ENCODE measurements at regions not wholly inside any gene's neighbourhood (a gene's known extent, or its start where the extent isn't known, plus 50 kb on each side); places are given as distances from the start of the nearest gene placed in this dataset.

DNA sequence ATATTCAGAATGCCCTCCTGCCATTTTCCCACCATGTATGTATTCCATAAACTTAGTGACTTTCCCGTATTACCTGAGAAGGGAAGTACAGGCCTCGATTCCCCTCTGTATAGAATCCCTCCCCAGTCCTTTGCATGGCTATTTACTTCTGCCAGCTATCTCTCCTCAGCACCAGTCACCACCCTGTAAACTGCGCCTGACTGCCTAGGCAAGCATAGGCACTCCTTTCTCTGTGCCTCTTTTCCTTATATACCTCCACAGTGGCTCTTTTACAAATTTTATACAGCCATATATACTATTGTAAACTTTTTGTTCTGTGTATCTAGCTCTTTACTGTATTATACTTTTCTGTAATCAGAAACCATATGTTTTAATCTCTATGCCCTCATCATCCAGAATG, 130.9 kb upstream of the TET2 start:
- H3K4me3 ChIP-seq = no peak overlapping the region
- in situ Hi-C loops (cut with MboI; ENCODE audit: low pct_unique_long_range_greater_than_20kb in 2 of 9, low sequenced_read_pairs in 9 of 9, unreplicated experiment in 9 of 9) = no loop called here
- 0 to 100% (median 79%) methylated on average over 2 to 3 of the region's 3 CpGs; no CpG with 5 or more reads in 1 of the 10 experiments for WGBS, 10 experiments
- no peak overlapping the region for H3K27ac ChIP-seq
- H3K4me1 ChIP-seq (replicated peaks in 1 of 2) = no peaks in the 10 kb centered on the region
- ATAC-seq (replicated peaks in 6 of 8) = no peak

DNA sequence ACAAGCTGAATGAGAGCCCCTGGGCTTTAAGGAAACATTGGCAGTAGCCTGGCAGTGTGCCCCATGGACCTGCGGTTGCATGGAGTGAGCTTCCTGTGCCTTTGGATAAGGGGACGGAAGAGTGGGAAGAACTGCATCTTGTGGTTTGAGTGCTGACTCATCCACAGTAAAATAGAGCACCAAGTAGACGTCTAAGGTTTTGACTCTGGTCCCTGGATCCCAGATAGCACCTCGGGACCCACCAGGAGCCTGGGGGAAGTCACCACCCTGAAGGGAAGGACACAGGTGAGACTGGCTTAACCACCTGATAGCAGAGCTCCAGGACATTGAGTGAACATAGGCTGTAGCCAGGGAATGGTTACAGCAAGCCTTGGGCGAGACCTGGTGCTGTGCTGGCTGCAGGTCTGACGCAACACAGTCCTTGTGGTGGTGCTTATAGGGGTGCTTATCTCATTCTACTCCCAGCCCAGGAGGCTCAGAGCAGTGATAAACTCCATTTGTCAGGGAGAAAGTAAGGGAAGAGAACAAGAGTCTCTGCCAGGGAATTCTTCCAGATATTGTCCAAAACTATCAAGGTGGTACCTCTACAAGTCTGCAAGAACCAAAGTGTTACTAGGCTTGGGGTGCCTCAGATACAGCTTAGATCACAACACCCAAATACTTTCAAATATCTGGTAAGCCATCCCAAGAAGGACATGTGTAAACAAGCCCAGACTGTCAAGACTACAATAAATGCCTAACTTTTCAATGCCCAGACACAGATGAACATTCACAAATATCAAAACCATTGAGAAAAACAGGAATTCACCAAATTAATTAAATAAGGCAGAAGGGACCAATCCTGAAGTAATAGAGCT, 123.6 kb upstream of the TET2 start:
- no peaks in the 10 kb centered on the region for H3K4me1 ChIP-seq (replicated peaks in 1 of 2)
- 0 to 100% (median 50%) methylated on average over 1 to 3 of the region's 6 CpGs; no CpG with 5 or more reads in 4 of the 10 experiments for WGBS, 10 experiments
- H3K4me3 ChIP-seq = no peak overlapping the region
- peak in 2 of 8 experiments; percentile 46 to 73 for ATAC-seq (replicated peaks in 6 of 8)
- in situ Hi-C loops (cut with MboI; ENCODE audit: low pct_unique_long_range_greater_than_20kb in 2 of 9, low sequenced_read_pairs in 9 of 9, unreplicated experiment in 9 of 9) = no loop called here
- no peak overlapping the region for H3K27ac ChIP-seq

DNA sequence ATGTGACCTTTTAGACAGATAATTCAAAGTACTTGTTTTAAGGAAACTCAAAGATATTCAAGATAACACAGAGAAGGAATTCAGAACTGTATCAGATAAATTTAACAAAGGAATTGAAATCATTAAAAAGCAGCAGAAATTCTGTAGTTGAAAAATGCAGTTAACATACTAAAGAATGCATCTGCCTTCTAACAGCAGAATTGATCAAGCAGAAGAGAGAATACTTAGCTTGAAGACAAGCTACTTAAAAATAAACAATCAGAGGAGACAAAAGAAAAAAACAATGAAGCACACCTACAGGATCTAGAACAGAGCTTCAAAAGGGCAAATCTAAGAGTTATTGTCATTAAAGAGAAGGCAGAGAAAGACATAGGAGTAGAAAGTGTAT, 123.0 kb upstream of the TET2 start:
- Histone ChIP-seq H3K27ac (no peak overlapping the region), H3K4me1 (replicated peaks in 1 of 2) (no peaks in the 10 kb centered on the region), H3K4me3 (no peak overlapping the region)
- ATAC-seq (replicated peaks in 6 of 8) = no peak
- in situ Hi-C loops (cut with MboI; ENCODE audit: low pct_unique_long_range_greater_than_20kb in 2 of 9, low sequenced_read_pairs in 9 of 9, unreplicated experiment in 9 of 9) = no loop called here

DNA sequence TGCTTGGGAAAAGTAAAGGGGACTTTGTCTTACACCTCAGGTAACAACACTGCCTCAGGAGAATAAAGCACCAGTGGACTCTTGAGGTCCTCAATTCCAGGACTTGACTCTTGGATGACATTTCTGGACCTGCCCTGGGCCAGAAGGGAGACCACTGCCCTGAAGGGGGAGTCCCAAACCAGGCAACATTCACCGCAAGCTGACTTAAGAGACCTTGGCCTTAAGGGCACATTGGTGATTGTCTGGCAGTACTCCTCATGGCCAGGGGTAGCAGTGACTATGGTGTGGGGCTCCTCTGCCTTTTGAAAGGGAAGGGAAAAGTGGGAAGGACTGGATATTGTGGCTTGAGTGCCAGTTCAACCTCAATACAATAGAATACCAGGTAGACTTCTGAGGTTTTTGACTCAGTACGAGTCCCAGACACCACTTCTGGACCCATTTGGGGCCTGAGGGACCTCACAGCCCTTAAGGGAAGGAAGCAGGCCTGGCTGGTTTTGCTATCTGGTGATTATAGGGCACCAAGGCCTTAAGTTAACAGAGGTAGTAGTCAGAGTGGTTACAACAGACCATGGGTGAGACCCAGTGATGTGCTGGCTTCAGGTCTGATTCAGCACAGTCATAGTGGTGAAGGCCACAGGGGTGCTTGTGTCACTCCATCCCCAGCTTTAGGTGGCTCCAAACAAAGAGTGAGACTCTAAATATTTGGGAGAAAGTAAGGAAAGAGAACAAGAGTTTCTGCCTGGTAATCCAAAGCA, 121.2 kb upstream of the TET2 start:
- H3K27ac ChIP-seq = no peak overlapping the region
- H3K4me3 ChIP-seq = no peak overlapping the region
- H3K4me1 ChIP-seq (replicated peaks in 1 of 2) = no peaks in the 10 kb centered on the region
- WGBS, 10 experiments = 20 to 83% (median 50%) methylated on average over 1 to 2 of the region's 2 CpGs; no CpG with 5 or more reads in 5 of the 10 experiments
- in situ Hi-C loops (cut with MboI; ENCODE audit: low pct_unique_long_range_greater_than_20kb in 2 of 9, low sequenced_read_pairs in 9 of 9, unreplicated experiment in 9 of 9) = no loop called here
- no peak for ATAC-seq (replicated peaks in 6 of 8)

DNA sequence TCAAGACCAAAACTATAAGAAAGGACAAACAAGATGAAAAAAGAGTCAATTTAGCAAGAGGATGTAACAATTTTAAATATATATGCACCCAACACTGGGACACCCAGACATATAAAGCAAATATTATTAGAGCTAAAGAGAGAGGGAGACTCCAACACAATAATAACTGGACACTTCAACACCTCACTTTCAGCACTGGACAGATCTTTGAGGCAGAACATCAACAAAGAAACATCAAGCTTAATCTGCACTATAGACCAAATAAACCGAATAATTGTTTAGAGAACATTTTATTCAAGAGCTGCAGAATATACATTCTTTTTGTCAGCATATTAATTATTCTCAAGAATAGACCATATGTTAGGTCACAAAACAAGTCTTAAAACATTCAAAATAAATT, 109.7 kb upstream of the TET2 start:
- Histone ChIP-seq H3K4me1 (replicated peaks in 1 of 2) (no peaks in the 10 kb centered on the region), H3K4me3 (no peak overlapping the region), H3K27ac (no peak overlapping the region)
- in situ Hi-C loops (cut with MboI; ENCODE audit: low pct_unique_long_range_greater_than_20kb in 2 of 9, low sequenced_read_pairs in 9 of 9, unreplicated experiment in 9 of 9) = no loop called here
- WGBS, 10 experiments = 0 to 100% (median 84%) methylated on average over 1 of the region's 1 CpG; no CpG with 5 or more reads in 2 of the 10 experiments
- ATAC-seq (replicated peaks in 6 of 8) = no peak

DNA sequence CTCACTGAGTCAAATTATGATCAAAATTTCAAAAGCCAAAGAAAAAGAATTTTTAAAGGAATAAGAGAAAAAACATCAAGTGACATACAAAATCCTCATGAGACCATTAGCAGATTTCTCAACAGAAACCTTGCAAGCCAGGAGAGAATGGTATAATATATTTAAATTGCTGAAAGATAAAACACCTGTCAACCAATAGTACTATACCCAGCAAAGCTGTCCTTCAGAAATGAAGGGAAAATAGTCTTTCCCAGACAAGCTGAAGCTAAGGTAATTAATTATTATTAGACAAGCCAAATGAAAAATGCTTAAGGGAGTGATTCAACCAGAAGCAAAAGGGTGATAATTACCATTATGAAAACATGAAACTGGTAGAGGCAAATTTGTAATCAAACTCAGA, 104.2 kb upstream of the TET2 start:
- in situ Hi-C loops (cut with MboI; ENCODE audit: low pct_unique_long_range_greater_than_20kb in 2 of 9, low sequenced_read_pairs in 9 of 9, unreplicated experiment in 9 of 9) = no loop called here
- Histone ChIP-seq H3K4me3 (no peak overlapping the region), H3K4me1 (replicated peaks in 1 of 2) (no peaks in the 10 kb centered on the region), H3K27ac (no peak overlapping the region)
- ATAC-seq (replicated peaks in 6 of 8) = no peak

DNA sequence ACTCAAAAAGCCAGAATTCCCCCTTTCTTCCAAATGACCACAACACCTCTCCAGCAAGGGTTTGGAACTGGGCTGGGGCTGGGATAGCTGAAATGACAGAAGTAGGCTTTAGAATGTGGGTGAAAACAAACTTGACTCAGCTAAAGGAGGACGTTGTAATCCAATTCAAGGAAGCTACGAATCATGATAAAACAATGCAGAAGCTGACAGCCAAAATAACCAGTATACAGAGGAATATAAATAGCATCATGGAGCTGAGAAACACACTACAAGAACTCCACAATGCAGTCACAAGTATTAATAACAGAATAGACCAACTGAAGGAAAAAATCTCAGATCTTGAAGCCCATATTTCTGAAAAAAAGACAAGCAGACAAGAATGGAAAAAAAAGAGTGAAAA, 95.8 kb upstream of the TET2 start:
- in situ Hi-C loops (cut with MboI; ENCODE audit: low pct_unique_long_range_greater_than_20kb in 2 of 9, low sequenced_read_pairs in 9 of 9, unreplicated experiment in 9 of 9) = no loop called here
- no peak for ATAC-seq (replicated peaks in 6 of 8)
- Histone ChIP-seq H3K4me1 (replicated peaks in 1 of 2) (no peaks in the 10 kb centered on the region), H3K4me3 (no peak overlapping the region), H3K27ac (no peak overlapping the region)
- WGBS, 10 experiments = 0 to 83% (median 52%) methylated on average over 1 to 2 of the region's 2 CpGs; no CpG with 5 or more reads in 2 of the 10 experiments

DNA sequence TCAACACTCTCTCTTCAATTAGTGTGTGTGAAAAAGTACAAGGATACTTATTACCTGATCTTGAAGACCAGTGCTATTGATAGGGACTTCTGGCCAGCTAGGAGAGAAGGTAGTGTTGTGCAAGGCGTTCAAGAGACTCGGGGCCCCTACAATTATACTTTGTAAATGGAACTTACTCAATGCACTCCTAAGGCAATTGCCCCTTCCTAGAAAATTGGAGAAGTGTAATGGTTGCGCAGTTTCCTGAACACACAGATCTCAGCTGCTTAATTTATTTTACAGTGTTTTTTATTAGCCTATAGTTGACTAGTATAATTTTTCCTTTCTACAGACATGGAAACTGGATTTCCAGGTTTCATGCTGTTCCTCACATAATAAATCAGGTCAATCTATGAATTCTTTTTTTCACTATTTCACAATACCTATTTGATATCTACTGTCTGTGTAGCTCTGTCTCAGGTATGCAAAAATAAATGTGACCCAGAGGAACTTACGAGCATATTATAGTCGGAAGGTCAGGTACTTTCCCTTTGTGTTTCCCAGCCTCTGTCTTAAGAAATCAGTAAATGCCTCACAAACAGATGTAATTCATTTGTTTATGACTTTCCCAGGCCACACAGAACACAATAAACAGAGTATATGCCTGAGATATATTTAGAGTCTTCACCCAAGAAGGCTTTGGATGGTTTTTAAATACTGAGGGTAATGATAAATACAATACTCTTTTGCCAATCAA, 89.1 kb upstream of the TET2 start:
- in situ Hi-C loops (cut with MboI; ENCODE audit: low pct_unique_long_range_greater_than_20kb in 2 of 9, low sequenced_read_pairs in 9 of 9, unreplicated experiment in 9 of 9) = no loop called here
- peaks cover 0 to 3% of the 10 kb centered on the region in 2 donors for H3K4me1 ChIP-seq (replicated peaks in 1 of 2)
- ATAC-seq (replicated peaks in 6 of 8) = no peak
- WGBS, 10 experiments = 0 to 98% (median 76%) methylated on average over 1 to 5 of the region's 5 CpGs; no CpG with 5 or more reads in 2 of the 10 experiments
- H3K27ac ChIP-seq = no peak overlapping the region
- H3K4me3 ChIP-seq = no peak overlapping the region

DNA sequence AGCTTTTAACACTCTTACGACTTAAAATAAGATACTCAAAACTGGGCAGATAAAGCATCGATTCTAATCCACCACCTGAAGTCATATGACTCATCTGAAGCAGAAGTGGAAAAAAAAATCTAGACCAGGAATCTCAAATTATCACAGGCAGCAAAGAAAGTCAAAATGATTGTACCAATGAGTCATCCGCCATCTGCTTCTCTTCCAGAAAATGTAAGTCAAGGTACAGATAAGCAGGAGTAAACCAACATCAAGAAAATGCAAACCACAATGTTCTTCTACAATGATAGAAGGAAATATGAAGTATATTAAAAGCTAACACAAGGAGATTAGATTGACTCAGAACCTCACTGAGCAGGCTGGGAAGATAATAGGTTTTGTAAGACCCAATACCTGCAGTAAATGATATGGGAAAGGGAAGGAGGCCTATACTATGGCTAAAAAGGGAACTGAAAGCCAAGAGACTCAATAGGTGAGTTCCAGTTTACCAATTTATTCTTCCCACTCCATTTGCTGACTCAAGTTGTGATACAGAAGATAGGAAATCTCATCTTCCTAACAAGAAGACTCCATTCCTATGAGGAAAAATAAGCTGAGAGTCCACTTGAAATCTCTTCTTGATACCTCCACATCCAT, 88.4 kb upstream of the TET2 start:
- Histone ChIP-seq H3K27ac (no peak overlapping the region), H3K4me3 (no peak overlapping the region), H3K4me1 (replicated peaks in 1 of 2) (peaks cover 0 to 3% of the 10 kb centered on the region in 2 donors)
- ATAC-seq (replicated peaks in 6 of 8) = no peak
- in situ Hi-C loops (cut with MboI; ENCODE audit: low pct_unique_long_range_greater_than_20kb in 2 of 9, low sequenced_read_pairs in 9 of 9, unreplicated experiment in 9 of 9) = no loop called here
- 20 to 93% (median 70%) methylated on average over 1 to 3 of the region's 3 CpGs; no CpG with 5 or more reads in 1 of the 10 experiments for WGBS, 10 experiments

DNA sequence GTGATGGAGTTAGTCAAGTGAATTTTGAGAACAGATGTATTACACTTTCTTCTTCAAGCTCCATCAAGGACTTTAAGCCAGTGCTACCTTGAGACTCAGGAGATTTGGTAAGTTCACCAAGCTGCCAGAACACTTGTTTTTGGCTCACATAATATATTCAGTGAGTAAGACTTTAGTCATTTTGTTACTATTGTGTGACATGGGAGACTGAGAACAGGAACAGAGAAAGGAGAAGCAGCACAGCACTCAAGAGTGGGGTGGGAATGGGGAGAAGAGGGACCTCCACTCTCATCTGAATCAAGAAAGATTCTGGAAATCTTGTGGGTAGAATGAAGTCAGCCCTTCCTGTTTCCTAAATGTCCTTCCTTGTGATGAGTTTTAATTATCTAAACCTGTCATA, 87.3 kb upstream of the TET2 start:
- H3K4me3 ChIP-seq = no peak overlapping the region
- no peak for ATAC-seq (replicated peaks in 6 of 8)
- peaks cover 0 to 3% of the 10 kb centered on the region in 2 donors for H3K4me1 ChIP-seq (replicated peaks in 1 of 2)
- H3K27ac ChIP-seq = no peak overlapping the region
- in situ Hi-C loops (cut with MboI; ENCODE audit: low pct_unique_long_range_greater_than_20kb in 2 of 9, low sequenced_read_pairs in 9 of 9, unreplicated experiment in 9 of 9) = no loop called here

DNA sequence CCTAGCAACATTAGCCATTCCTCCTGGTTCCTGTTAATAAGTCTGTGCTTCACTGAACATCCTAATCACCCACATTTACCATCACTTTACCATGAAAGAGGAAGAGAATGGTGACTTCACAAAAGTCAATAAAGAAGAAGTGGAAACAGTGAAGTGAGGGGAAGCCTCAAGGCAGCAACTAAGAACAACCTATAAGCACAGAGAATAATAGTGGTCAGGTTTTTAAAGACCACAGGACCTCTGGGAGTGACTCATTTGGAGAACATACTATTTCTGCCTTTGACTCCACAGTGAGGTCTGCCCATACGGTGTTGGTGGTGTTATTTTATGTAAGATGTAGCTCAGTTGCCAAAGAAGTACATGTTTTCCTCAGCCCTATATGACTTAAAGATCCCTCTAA, 86.0 kb upstream of the TET2 start:
- no peak overlapping the region for H3K27ac ChIP-seq
- H3K4me1 ChIP-seq (replicated peaks in 1 of 2) = peaks cover 0 to 3% of the 10 kb centered on the region in 2 donors
- WGBS, 10 experiments = 0 to 83% (median 38%) methylated on average over 1 of the region's 1 CpG; no CpG with 5 or more reads in 6 of the 10 experiments
- ATAC-seq (replicated peaks in 6 of 8) = no peak
- H3K4me3 ChIP-seq = no peak overlapping the region
- in situ Hi-C loops (cut with MboI; ENCODE audit: low pct_unique_long_range_greater_than_20kb in 2 of 9, low sequenced_read_pairs in 9 of 9, unreplicated experiment in 9 of 9) = no loop called here

DNA sequence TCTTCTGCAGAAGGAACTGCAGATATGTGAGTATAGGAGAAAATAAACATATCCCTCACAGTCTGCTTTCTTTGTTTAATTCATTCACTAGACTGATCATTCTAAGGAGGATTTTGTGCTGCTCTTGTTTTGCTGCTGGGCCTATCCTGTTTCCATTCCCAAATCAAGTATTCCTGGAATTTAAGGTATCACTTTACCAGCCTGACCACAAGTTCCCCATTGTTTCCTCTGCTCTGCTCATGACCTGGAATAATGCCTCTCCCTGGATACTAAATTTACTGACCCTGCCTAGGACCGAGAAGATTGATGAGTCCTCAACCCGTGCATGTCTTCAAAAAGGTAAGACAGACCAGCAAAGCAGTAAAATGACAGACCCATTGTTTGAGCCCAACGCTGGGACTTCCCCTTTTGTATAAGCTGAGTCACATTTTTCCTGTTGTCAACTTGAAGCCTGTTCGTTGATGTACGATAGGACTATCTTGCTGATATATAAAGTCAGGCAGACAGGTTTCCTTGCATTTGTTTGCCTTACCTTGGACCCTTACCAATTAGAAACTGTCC, 85.5 kb upstream of the TET2 start:
- Histone ChIP-seq H3K27ac (no peak overlapping the region), H3K4me3 (no peak overlapping the region), H3K4me1 (replicated peaks in 1 of 2) (peaks cover 0 to 3% of the 10 kb centered on the region in 2 donors)
- 0 to 75% (median 46%) methylated on average over 1 to 5 of the region's 5 CpGs; no CpG with 5 or more reads in 3 of the 10 experiments for WGBS, 10 experiments
- ATAC-seq (replicated peaks in 6 of 8) = peak in 2 of 8 experiments; percentile 46 to 57
- in situ Hi-C loops (cut with MboI; ENCODE audit: low pct_unique_long_range_greater_than_20kb in 2 of 9, low sequenced_read_pairs in 9 of 9, unreplicated experiment in 9 of 9) = no loop called here
